Loucy (cell line): ENCODE measurements at regions not wholly inside any gene's neighbourhood (a gene's known extent, or its start where the extent isn't known, plus 50 kb on each side); places are given as distances from the start of the nearest gene placed in this dataset.

Source experiments
- H2AFZ ChIP-seq: fragments of 200-600 bp; sonication (generic); 2 replicates; pipeline ENCODE4 v1.6.0; 2016; ENCODE audit warnings: antibody characterized with exemption, mild to moderate bottlenecking, low read length, moderate library complexity
- H3F3A ChIP-seq: fragments of 200-600 bp; 2 replicates; pipeline ENCODE4 v1.6.0; 2016; ENCODE audit warnings: antibody characterized with exemption, low read depth, mild to moderate bottlenecking
- H3K27me3 ChIP-seq: fragments of 200-600 bp; sonication (generic); 2 replicates; pipeline ENCODE4 v1.6.1; 2014; ENCODE audit warnings: low read length, mild to moderate bottlenecking; ENCODE audit not compliant: insufficient read depth, poor library complexity, severe bottlenecking
- H3K36me3 ChIP-seq: fragments of 200-600 bp; sonication (generic); 2 replicates; pipeline ENCODE4 v1.6.1; 2016; ENCODE audit warnings: low read length; ENCODE audit not compliant: insufficient read depth
- H3K4me1 ChIP-seq: fragments of 200-600 bp; sonication (generic); 2 replicates; pipeline ENCODE4 v1.5.1; 2014; ENCODE audit warnings: low read length, mild to moderate bottlenecking; ENCODE audit not compliant: insufficient read depth, poor library complexity, severe bottlenecking
- H3K4me2 ChIP-seq: fragments of 200-600 bp; sonication (generic); 2 replicates; pipeline ENCODE4 v1.6.0; 2014; ENCODE audit warnings: antibody characterized with exemption, low read length, low read depth, mild to moderate bottlenecking; ENCODE audit not compliant: poor library complexity, severe bottlenecking
- H3K4me3 ChIP-seq: fragments of 200-600 bp; sonication (generic); 2 replicates; pipeline ENCODE4 v1.5.1; 2014; ENCODE audit warnings: low read length, mild to moderate bottlenecking, mixed read lengths; ENCODE audit not compliant: poor library complexity, severe bottlenecking
- H3K79me2 ChIP-seq: fragments of 200-600 bp; sonication (generic); 2 replicates; pipeline ENCODE4 v1.6.1; 2014; ENCODE audit warnings: low read length; ENCODE audit not compliant: insufficient read depth
- H3K9ac ChIP-seq: fragments of 200-600 bp; sonication (generic); 2 replicates; pipeline ENCODE4 v1.6.0; 2014; ENCODE audit warnings: mild to moderate bottlenecking, low read depth, low read length, moderate library complexity; ENCODE audit not compliant: poor library complexity, severe bottlenecking
- H3K9me2 ChIP-seq: fragments of 200-600 bp; sonication (generic); replicated peaks from 2 replicates; pipeline ENCODE4 v1.6.1; 2016; ENCODE audit warnings: low read depth, low read length, mixed read lengths
- H3K9me3 ChIP-seq: fragments of 200-600 bp; sonication (generic); 2 replicates; pipeline ENCODE4 v1.6.1; 2014; ENCODE audit warnings: mild to moderate bottlenecking, antibody characterized with exemption, low read length, low read depth; ENCODE audit not compliant: insufficient read depth
- H4K20me1 ChIP-seq: fragments of 200-600 bp; sonication (generic); 2 replicates; pipeline ENCODE4 v1.6.0; 2014; ENCODE audit warnings: antibody characterized with exemption, low read length, mild to moderate bottlenecking; ENCODE audit not compliant: insufficient read depth, poor library complexity, severe bottlenecking
- CTCF ChIP-seq: fragments of 200-600 bp; sonication (generic); conservative IDR thresholded peaks from 2 replicates; pipeline ENCODE4 v1.5.1; 2014; ENCODE audit warnings: mild to moderate bottlenecking, antibody characterized with exemption, low read length
- EZH2phosphoT487 ChIP-seq: fragments of 200-600 bp; IDR thresholded peaks from 2 replicates; pipeline ENCODE4 v1.6.1; 2018; ENCODE audit warnings: antibody characterized with exemption, mild to moderate bottlenecking, moderate library complexity, borderline replicate concordance

- no peaks in the 10 kb centered on the region for H3K4me1 ChIP-seq
- no peaks in the 10 kb centered on the region for H3K9me3 ChIP-seq
- no peak overlapping the region for H3K4me2 ChIP-seq
- no peak overlapping the region for H3K4me3 ChIP-seq
- no peak overlapping the region for H2AFZ ChIP-seq
- H3K27me3 ChIP-seq, result no peaks in the 10 kb centered on the region
- H3K9me2 ChIP-seq, result no peaks in the 10 kb centered on the region
- TF ChIP-seq EZH2phosphoT487 (no peak), CTCF (no peak)
- no peaks in the 10 kb centered on the region for H3K79me2 ChIP-seq
- no peaks in the 10 kb centered on the region for H4K20me1 ChIP-seq
- no peaks in the 10 kb centered on the region for H3F3A ChIP-seq
- H3K9ac ChIP-seq, result no peak overlapping the region
- H3K36me3 ChIP-seq, result no peaks in the 10 kb centered on the region
These were observed 942.4 kb upstream of the PRR20A start for GRCh38 chr13:56198350-56198749.

- H3F3A ChIP-seq, result no peaks in the 10 kb centered on the region
- H3K79me2 ChIP-seq, result no peaks in the 10 kb centered on the region
- no peaks in the 10 kb centered on the region for H3K9me3 ChIP-seq
- no peaks in the 10 kb centered on the region for H3K4me1 ChIP-seq
- TF ChIP-seq EZH2phosphoT487 (no peak), CTCF (no peak)
- H3K27me3 ChIP-seq, result no peaks in the 10 kb centered on the region
- H3K9ac ChIP-seq, result no peak overlapping the region
- no peaks in the 10 kb centered on the region for H3K36me3 ChIP-seq
- H3K9me2 ChIP-seq, result no peaks in the 10 kb centered on the region; the same call in 1 of the 2 replicates
- H3K4me3 ChIP-seq, result no peak overlapping the region
- H2AFZ ChIP-seq, result no peak overlapping the region
- no peak overlapping the region for H3K4me2 ChIP-seq
- H4K20me1 ChIP-seq, result no peaks in the 10 kb centered on the region
These were observed 938.9 kb upstream of the PRR20A start for GRCh38 chr13:56201834-56202233.

- TF ChIP-seq EZH2phosphoT487 (no peak), CTCF (no peak)
- H3K9me3 ChIP-seq, result no peaks in the 10 kb centered on the region
These were observed 924.5 kb upstream of the PRR20A start for GRCh38 chr13:56216221-56216620.

More at GRCh38 chr13:56216221-56216620, 924.5 kb upstream of the PRR20A start:
- no peak overlapping the region for H3K9ac ChIP-seq
- no peaks in the 10 kb centered on the region for H3K36me3 ChIP-seq
- H3K79me2 ChIP-seq, result no peaks in the 10 kb centered on the region
- H4K20me1 ChIP-seq, result no peaks in the 10 kb centered on the region
- H3F3A ChIP-seq, result no peaks in the 10 kb centered on the region
- H3K4me2 ChIP-seq, result no peak overlapping the region
- H3K4me1 ChIP-seq, result no peaks in the 10 kb centered on the region
- H3K4me3 ChIP-seq, result no peak overlapping the region
- no peak overlapping the region for H2AFZ ChIP-seq
- no peaks in the 10 kb centered on the region for H3K9me2 ChIP-seq
- no peaks in the 10 kb centered on the region for H3K27me3 ChIP-seq
